T-helper 22 cell (primary cell): ENCODE measurements at regions not wholly inside any gene's neighbourhood (a gene's known extent, or its start where the extent isn't known, plus 50 kb on each side); places are given as distances from the start of the nearest gene placed in this dataset.

Experiments
- DNase-seq: peaks from one replicate; pipeline ENCODE4 v3.0.0-alpha.2; 2020; ENCODE audit warnings: low read depth

DNA sequence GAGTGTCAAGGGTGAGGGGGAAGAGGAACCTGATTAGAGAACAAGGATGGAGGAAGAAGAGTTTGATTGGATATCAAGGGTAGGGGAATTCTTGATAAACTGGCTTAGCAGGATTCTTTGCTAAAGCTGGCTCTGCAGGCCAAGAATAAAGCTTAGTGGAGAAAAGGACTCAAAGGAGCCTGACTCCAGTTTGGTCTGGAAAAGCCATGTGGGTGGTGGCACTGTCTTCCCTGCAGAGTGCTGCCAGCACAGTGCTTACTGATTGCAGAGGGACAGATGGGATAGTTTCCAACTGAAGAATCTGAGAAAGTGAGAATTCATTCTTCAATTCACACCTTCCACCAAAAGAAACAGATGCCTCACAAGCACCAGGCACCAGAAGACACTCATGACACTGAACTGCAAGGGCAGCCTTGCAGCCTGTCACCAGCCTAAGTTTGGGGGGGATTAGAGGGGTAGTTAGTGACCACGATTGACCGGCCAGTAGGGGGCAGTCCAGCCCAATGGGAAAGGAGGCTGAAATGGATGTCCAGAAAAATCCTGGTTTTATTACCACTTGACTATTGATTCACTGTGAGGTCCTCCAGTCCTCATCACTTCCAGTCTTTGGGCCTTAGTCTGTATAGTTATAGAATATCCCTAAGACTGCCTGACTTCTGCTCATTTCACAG is 334.5 kb downstream of the SMAD2 start:
- no peak for DNase-seq

DNA sequence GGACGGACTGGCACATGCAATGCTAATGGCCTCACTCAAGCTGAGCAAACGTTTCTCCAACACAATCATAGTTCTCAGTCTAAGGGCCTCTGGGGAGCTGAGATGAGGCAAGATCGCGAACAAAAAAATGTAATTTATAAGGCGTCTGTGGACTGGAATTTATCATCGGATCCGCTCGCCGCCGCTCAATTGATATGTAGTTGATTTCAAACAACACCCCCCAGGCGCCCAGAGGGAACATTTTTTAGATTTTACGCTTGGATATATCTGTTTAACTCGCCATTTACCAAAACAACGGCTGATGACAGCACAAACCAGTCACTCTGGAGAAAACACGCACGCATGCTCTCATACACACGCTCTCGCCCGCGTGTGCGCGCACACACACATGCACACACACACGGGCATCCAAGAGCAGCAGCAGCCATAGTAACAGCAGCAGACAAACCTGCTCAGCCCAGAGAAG is 335.8 kb downstream of the SMAD2 start:
- DNase-seq: no peak

GRCh38 chr18:47593744-47594472 is 336.6 kb downstream of the SMAD2 start:
- no peak for DNase-seq

DNA sequence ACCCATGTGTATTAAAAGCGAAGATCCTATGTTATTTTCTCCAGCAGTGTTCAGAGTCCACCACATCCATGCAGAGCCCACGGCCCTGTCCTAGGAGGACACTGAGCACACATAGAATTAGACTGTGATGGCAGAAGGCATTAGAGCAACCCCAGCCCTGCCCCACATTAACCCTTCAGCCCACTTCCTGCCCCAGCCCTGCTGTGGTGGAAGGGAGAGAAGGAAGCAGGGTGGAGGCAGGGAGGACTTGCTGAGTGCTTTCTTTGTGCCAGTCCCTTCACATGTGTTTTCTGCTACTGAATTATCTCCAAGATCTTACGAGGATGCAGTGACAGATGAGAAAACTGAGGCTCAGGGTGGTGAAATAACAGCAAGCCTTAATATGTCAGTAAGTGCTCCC is 339.0 kb downstream of the SMAD2 start:
- no peak for DNase-seq

DNA sequence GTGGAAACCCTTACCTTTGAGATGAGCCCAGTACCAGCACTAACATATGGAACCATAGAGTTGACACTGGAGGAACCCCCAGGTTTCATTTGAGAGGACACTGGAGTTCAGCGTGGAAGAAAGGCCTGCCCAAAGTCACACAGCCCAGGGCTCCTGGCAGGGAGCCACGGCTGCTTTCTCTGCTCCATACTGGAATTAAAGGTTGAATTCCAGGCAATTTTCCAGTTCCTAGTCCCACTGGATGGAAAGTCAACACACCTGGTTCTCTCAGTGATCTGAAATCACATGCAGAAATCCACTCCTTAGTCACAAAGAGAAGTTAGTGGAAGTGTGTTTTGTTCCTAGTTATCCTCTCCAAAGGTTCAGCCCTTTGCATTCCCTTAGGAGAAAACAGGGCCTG is 336.1 kb upstream of the SKOR2 start:
- DNase-seq: no peak

DNA sequence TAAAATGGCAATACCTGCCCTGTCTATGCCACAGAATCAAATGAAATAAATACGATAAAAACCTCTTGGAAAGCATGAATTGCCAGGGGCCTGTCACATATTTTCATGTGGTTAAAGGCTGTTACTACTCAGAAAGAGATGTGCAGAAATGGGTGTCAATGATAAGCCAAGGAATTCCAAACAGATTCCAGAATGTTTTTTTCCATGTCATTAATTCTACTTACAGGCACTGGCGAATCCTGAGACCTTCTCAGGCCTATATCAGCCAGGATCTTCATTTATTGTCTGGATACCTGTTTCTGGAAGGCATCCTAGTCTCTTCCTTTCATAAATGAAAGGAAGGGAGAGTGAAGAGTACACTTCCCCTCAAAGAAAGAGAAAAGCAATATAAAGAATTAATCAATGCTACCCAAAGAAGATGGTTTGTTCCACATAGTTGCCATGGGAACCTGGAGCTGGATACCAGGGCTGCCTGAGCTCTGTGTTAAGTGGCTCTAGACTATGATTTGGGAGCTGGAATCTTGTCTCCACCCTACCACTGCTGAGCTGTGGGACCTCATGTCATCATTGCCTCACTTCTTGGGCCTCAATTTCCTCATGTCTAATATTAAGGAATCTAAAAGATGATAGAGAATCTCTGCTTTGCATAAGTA is 335.1 kb upstream of the SKOR2 start:
- DNase-seq: no peak

- no peak for DNase-seq
Measured at GRCh38 chr18:47585914-47586313, 334.5 kb upstream of the SKOR2 start.

DNA sequence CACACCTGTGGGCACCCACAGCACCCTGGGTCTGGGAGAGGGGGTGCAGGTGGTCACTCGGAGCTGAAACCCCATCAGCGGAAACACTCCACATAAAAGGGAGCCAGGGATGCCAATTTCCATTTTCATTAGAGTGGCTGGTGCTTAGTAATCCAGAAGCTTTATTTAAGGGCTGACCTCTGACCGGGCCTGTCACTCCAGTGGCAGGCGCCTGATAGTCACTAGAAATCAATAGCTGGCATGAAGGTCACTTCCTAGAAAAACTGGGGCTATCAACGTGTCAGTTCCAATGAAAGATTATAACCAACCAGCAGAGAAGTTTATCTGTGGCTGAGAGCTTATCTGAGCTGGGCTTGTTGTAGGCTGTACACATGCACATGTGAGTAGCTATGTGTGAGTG is 333.7 kb upstream of the SKOR2 start:
- no peak for DNase-seq

GRCh38 chr18:47582093-47582492 is 330.6 kb upstream of the SKOR2 start:
- no peak for DNase-seq

DNA sequence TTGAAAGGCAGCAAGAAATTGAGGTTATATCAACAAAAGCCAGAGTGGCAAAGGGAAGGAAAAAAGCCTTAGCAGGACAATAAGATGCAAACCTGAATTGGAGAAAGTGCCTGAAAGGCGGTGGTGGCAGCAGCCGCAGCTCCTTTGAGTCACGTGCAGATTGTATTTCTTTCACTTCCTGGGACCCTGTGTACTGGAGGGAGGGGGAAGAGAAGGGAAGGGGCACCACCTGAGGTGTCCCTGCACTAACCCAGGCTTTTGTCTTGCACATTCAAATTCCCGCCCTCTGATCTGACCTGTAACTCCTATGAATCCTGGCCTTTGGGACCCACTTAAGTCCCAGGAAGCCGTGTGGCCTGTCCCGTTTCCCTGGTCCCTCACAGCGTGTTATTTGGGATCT is 326.1 kb upstream of the SKOR2 start:
- DNase-seq: no peak

DNA sequence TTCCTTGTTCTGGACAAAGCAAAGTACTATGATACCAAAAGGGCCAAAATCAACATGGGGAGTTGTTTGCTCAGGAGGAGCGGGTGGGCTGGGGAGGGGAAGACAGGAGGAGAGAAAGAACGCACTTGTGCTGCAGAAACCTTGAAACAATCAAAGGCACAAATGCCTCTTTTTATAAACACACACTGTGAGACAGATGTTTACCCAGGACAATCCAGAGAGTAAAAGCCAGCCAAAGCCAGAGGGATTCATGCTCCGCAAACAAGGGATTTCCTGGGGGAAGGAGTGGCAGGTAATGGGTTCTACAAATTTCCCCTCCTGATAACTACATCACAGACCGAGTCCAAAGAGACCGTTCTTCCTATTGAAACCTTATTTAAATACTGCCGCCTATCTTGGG is 323.5 kb upstream of the SKOR2 start:
- DNase-seq: no peak

DNA sequence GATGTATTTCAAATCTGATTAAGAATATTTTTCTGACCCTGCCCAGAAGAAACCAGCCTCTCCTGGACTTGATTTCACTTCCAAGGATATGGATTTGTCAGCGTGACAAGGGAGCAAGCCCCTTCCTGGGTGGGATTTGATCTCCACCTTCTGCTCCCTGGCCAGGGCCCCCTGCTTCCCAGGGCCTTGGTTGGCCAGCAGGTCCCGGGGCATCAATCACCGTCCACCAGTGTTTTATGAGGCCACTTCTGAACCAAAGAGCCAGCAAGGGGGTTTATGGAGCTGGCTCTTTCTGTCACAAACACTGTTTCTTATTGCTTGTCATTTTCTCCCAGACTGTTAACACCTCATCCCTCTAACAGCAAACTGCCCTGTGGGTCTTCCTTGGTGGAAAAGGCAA is 320.5 kb upstream of the SKOR2 start:
- DNase-seq: no peak

DNA sequence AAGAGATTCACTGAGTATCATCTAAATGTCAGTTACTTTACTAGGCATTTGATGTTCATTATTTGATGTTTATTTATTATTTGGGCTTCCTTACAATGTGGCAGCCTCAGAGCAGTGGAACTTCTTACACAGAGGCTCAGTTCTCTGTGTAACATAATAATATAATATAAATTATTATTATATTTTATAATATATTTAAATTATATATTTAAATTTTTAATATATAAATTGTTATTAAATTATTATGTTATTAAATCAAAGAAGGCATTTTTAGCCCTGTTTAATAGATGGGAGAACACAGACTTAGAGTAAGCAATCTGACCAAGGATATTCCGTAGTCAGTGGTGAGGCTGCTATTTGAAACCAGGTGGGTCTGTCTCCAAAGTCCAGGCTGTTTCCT is 315.3 kb upstream of the SKOR2 start:
- DNase-seq: no peak

- no peak for DNase-seq
Measured at GRCh38 chr18:47560723-47561715, 309.6 kb upstream of the SKOR2 start.

- no peak for DNase-seq
Measured at GRCh38 chr18:47558110-47558750, 306.8 kb upstream of the SKOR2 start.

GRCh38 chr18:47557160-47557559 is 305.7 kb upstream of the SKOR2 start:
- no peak for DNase-seq

DNA sequence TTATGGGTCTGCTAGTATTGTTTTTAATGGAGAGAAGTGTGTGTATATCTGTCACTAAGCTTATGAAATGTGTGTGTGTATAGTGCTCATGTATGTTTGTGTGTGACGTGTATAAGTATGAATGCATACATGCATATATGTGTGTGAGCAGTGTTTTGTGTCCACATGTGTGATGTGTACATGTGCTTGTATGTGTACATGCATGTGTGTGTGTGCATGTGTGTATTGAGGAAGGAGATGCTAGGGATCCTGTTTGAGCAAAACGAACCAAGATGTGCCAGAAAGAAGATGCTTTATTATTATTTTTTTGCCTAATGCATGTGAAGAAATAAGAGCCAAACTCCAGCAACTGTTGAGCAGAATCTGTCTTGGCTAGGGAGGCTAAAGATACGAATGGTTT is 301.3 kb upstream of the SKOR2 start:
- no peak for DNase-seq

DNA sequence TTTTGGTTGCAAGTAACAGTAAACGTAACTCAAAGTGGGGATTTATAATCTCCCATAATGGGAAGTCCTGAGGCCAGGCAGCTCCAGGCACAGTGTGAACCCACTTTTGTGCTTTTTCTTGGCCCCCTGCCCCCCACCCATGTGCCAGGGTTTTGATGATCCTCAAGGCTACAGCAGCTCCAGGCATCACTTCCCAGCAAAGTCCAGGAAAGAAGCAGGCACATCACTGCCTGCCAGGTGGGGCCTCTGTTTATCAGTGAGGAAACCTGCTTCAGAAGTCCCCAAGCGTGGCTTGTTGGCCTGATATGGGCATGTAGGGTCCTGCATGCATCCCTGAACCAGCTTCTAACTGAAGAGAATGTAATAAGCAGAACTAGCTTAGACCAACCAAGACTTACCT is 299.2 kb upstream of the SKOR2 start:
- DNase-seq: no peak

GRCh38 chr18:47549021-47549540 is 297.6 kb upstream of the SKOR2 start:
- DNase-seq: no peak

DNA sequence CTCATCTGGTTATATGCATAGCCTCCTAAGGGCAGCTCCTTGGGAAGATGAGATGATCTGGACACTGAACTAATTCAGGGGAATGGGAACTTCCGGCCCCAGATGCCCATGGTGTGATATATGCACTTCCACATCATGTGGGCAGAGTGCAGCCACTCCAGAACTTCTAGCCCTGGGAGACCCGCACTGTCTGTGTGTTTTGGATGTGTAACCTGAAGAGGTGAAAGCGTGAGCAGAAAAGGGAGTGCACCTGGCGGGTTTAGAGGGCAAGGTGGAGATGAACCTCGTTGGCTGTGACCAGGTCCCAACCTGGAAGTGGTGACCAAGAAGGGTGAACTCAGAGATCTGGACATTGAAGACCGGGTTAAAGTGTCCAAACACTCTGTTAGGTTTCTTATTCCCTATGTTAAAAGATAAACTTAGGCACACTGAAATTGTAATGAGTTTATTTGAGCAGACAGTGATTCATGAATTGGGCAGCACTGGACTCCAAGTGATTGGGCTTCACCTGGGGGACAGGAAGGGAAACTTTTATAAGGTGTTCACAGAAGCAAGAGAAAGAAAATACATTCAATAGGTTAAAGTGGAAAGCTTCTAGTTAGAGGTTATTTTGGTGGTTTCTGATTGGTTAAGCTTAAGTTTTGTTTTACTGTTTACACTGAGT is 296.2 kb upstream of the SKOR2 start:
- DNase-seq: no peak

DNA sequence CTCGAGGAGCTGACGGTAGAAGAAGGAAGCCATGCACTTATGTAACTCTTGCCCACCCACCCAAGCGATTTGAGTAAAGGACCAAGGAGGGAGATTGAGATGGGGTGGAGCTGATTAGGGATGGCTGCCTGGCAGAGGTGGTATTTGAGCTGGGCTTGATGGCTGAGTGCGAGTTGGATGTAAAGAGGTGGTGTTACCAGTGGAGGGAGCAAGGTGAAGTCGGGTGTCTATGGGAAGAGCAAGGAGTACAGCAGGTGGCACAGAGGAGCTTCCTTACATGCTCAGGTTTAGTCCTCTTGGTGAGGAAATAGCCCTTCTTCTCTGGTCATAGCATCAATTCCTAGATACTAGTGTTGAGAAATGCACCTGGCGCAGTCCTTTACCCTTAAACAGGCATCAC is 294.2 kb upstream of the SKOR2 start:
- no peak for DNase-seq
